DOHH2 (cell line): ENCODE measurements at regions not wholly inside any gene's neighbourhood (a gene's known extent, or its start where the extent isn't known, plus 50 kb on each side); places are given as distances from the start of the nearest gene placed in this dataset.

Experiments
- H3F3A ChIP-seq: fragments of 200-600 bp; sonication (generic), shearing (Covaris generic); 2 replicates; pipeline ENCODE4 v1.6.0; 2016; ENCODE audit warnings: antibody characterized with exemption, mild to moderate bottlenecking; ENCODE audit not compliant: control insufficient read depth, insufficient read depth
- H3K27ac ChIP-seq: fragments of 200-600 bp; sonication (generic); 2 replicates; pipeline ENCODE4 v1.5.1; 2014; ENCODE audit warnings: low read depth, mild to moderate bottlenecking, low read length, moderate library complexity
- H3K27me3 ChIP-seq: fragments of 200-600 bp; sonication (generic); 2 replicates; pipeline ENCODE4 v1.6.1; 2014; ENCODE audit warnings: mild to moderate bottlenecking, low read length, mixed read lengths; ENCODE audit not compliant: control insufficient read depth
- H3K36me3 ChIP-seq: fragments of 200-600 bp; sonication (generic); 2 replicates; pipeline ENCODE4 v1.6.1; 2014; ENCODE audit warnings: mild to moderate bottlenecking, low read length, moderate library complexity, mixed read lengths; ENCODE audit not compliant: control insufficient read depth
- H3K4me1 ChIP-seq: fragments of 200-600 bp; sonication (generic); 2 replicates; pipeline ENCODE4 v1.6.1; 2014; ENCODE audit warnings: mild to moderate bottlenecking, low read length, mixed read lengths; ENCODE audit not compliant: control insufficient read depth
- H3K4me2 ChIP-seq: fragments of 200-600 bp; sonication (generic); 2 replicates; pipeline ENCODE4 v1.6.0; 2014; ENCODE audit warnings: mild to moderate bottlenecking, low read length, moderate library complexity
- H3K4me3 ChIP-seq: fragments of 200-600 bp; sonication (generic); 2 replicates; pipeline ENCODE4 v1.5.1; 2014; ENCODE audit warnings: mild to moderate bottlenecking, low read length, mixed read lengths
- H3K79me2 ChIP-seq: fragments of 200-600 bp; sonication (generic); 2 replicates; pipeline ENCODE4 v1.6.1; 2014; ENCODE audit warnings: mild to moderate bottlenecking, low read length, mixed read lengths; ENCODE audit not compliant: control insufficient read depth
- H3K9me2 ChIP-seq: fragments of 200-600 bp; sonication (generic); replicated peaks from 2 replicates; pipeline ENCODE4 v1.6.1; 2014; ENCODE audit warnings: mild to moderate bottlenecking, low read length, mixed read lengths; ENCODE audit not compliant: control insufficient read depth
- H3K9me3 ChIP-seq: fragments of 200-600 bp; sonication (generic); 2 replicates; pipeline ENCODE4 v1.6.1; 2014; ENCODE audit warnings: antibody characterized with exemption, low read length, mixed read lengths; ENCODE audit not compliant: control insufficient read depth, insufficient read depth
- H4K20me1 ChIP-seq: fragments of 200-600 bp; sonication (generic); 2 replicates; pipeline ENCODE4 v1.6.0; 2014; ENCODE audit warnings: low read depth, mild to moderate bottlenecking, antibody characterized with exemption, low read length, moderate library complexity; ENCODE audit not compliant: control insufficient read depth, insufficient read depth
- EZH2phosphoT487 ChIP-seq: fragments of 200-600 bp; sonication (generic); IDR thresholded peaks from 2 replicates; pipeline ENCODE4 v1.6.1; 2017; ENCODE audit warnings: borderline replicate concordance, mild to moderate bottlenecking, antibody characterized with exemption, low read length, moderate library complexity, mixed read lengths
- TF ChIP-seq, protein P1 (sequence below): fragments of 200-600 bp; sonication (generic); IDR thresholded peaks from one replicate; pipeline ENCODE4 v1.5.1; 2014; ENCODE audit warnings: antibody characterized with exemption, mild to moderate bottlenecking, low read depth, low read length; ENCODE audit not compliant: poor library complexity, severe bottlenecking

DNA sequence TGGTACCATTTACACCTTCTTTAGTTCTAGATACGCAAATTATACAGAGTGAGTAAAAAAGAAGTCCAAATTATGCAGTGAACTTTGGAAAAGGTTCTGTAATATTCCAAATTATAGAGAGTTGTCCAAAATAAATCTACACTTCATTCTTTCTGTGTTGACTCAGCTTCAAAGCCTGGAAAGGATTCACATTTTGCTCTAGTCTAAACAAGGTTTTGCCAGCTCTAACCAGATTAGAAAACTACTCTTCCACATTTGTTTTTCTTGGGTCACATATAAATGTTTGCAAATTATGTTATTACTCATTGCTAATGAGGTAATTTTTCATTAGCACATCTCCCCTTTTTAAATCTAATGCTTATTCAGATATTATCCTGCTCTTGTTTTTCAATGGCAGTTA lies 1562.4 kb upstream of the SEL1L start:
- no peaks in the 10 kb centered on the region for H3K36me3 ChIP-seq
- H3K27ac ChIP-seq: no peak overlapping the region
- H3K9me3 ChIP-seq: no peaks in the 10 kb centered on the region
- no peak overlapping the region for H3K4me2 ChIP-seq
- H3K9me2 ChIP-seq: no peaks in the 10 kb centered on the region
- no peaks in the 10 kb centered on the region for H3K79me2 ChIP-seq
- H3K27me3 ChIP-seq: no peaks in the 10 kb centered on the region
- H3K4me1 ChIP-seq: no peaks in the 10 kb centered on the region
- no peaks in the 10 kb centered on the region for H4K20me1 ChIP-seq
- no peaks in the 10 kb centered on the region for H3F3A ChIP-seq
- TF ChIP-seq EZH2phosphoT487: no peak
- TF ChIP-seq, protein P1, sequence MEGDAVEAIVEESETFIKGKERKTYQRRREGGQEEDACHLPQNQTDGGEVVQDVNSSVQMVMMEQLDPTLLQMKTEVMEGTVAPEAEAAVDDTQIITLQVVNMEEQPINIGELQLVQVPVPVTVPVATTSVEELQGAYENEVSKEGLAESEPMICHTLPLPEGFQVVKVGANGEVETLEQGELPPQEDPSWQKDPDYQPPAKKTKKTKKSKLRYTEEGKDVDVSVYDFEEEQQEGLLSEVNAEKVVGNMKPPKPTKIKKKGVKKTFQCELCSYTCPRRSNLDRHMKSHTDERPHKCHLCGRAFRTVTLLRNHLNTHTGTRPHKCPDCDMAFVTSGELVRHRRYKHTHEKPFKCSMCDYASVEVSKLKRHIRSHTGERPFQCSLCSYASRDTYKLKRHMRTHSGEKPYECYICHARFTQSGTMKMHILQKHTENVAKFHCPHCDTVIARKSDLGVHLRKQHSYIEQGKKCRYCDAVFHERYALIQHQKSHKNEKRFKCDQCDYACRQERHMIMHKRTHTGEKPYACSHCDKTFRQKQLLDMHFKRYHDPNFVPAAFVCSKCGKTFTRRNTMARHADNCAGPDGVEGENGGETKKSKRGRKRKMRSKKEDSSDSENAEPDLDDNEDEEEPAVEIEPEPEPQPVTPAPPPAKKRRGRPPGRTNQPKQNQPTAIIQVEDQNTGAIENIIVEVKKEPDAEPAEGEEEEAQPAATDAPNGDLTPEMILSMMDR: no peak
- no peak overlapping the region for H3K4me3 ChIP-seq

DNA sequence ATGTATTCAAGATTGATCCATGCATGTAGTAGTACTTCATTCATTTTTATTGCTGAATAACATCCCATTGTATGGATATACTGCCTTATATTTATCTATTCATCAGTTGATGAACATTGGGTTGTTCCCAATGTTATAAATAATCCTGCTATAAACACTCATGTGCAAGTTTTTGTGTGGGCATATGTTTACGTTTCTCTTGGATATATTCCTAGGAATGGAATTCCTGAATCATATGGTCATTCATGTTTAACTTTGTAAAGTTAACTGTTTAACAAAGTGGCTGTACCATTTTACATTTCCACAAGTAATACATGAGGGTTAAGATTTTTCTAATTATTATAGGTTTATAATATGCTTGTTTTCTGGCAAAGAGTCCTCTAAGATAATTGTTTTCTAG lies 1568.2 kb upstream of the SEL1L start:
- Histone ChIP-seq H3K4me1 (no peaks in the 10 kb centered on the region), H3K79me2 (no peaks in the 10 kb centered on the region), H3K4me2 (no peak overlapping the region), H3K4me3 (no peak overlapping the region), H3K27ac (no peak overlapping the region), H3K27me3 (no peaks in the 10 kb centered on the region), H3K9me2 (no peaks in the 10 kb centered on the region), H3F3A (no peaks in the 10 kb centered on the region), H3K36me3 (no peaks in the 10 kb centered on the region), H3K9me3 (no peaks in the 10 kb centered on the region), H4K20me1 (no peaks in the 10 kb centered on the region)
- no peak for TF ChIP-seq EZH2phosphoT487
- TF ChIP-seq, protein P1: no peak

DNA sequence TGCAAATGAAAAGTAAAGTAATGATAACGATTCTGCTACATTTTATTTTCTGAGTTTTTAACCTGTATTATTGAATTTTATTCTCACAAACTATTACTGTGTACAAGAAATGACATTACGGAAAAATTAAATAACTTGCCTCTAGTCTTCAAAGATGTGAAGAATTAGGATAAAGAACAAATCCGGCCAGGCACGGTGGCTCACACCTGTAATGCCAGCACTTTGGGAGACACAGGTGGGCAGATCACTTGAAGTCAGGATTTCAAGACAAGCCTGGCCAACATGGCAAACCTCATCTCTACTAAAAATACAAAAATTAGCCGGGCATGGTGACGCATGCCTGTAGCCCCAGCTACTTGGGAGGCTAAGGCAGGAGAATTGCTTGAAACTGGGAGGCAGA lies 1584.4 kb upstream of the SEL1L start:
- Histone ChIP-seq H3K27ac (no peak overlapping the region), H3K9me3 (no peaks in the 10 kb centered on the region), H4K20me1 (no peaks in the 10 kb centered on the region), H3K4me1 (no peaks in the 10 kb centered on the region), H3K4me3 (no peak overlapping the region), H3K4me2 (no peak overlapping the region), H3F3A (no peaks in the 10 kb centered on the region), H3K36me3 (no peaks in the 10 kb centered on the region), H3K9me2 (no peaks in the 10 kb centered on the region), H3K27me3 (no peaks in the 10 kb centered on the region), H3K79me2 (no peaks in the 10 kb centered on the region)
- TF ChIP-seq EZH2phosphoT487: no peak
- TF ChIP-seq, protein P1: no peak

DNA sequence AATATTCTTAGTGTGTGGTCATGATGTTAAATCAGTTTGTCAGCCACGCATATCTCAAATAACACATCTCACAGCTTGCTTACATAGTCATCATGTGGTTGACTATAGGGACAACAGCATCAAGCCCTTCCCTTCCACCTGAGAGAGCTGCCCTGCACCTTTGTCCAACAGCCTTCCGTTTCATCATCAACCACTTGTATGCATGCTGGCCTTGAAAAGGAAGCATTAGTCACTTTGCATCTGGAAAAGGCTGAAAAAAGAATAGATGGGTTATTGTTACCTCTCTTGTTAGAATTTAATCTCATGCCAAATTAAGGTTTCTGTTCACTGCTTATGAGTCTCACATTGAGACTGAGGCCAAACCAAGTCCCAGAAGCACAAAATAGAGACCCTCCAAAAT lies 1586.5 kb upstream of the SEL1L start:
- H3K4me2 ChIP-seq: no peak overlapping the region
- no peaks in the 10 kb centered on the region for H3K79me2 ChIP-seq
- TF ChIP-seq, protein P1: no peak
- no peak for TF ChIP-seq EZH2phosphoT487
- no peak overlapping the region for H3K4me3 ChIP-seq
- H3F3A ChIP-seq: no peaks in the 10 kb centered on the region
- no peaks in the 10 kb centered on the region for H3K9me2 ChIP-seq
- H3K4me1 ChIP-seq: no peaks in the 10 kb centered on the region
- no peak overlapping the region for H3K27ac ChIP-seq
- H3K36me3 ChIP-seq: no peaks in the 10 kb centered on the region
- no peaks in the 10 kb centered on the region for H3K9me3 ChIP-seq
- H3K27me3 ChIP-seq: no peaks in the 10 kb centered on the region
- H4K20me1 ChIP-seq: no peaks in the 10 kb centered on the region
